ENCODE measurements at regions not wholly inside any gene's neighbourhood (a gene's known extent, or its start where the extent isn't known, plus 50 kb on each side); places are given as distances from the start of the nearest gene placed in this dataset.

- no peak overlapping the region for H3K4me3 Mint-ChIP-seq
- H3K36me3 ChIP-seq (replicated peaks in 1 of 2; ENCODE audit: control insufficient read depth in 1 of 2, insufficient read depth in 2 of 2, low read length in 2 of 2) = no peaks in the 10 kb centered on the region
- intact Hi-C loops (cut with micrococcal nuclease) = no loop called here
- H3K79me2 ChIP-seq (ENCODE audit: insufficient read depth, low read length) = no peaks in the 10 kb centered on the region
- TF ChIP-seq, protein P1, sequence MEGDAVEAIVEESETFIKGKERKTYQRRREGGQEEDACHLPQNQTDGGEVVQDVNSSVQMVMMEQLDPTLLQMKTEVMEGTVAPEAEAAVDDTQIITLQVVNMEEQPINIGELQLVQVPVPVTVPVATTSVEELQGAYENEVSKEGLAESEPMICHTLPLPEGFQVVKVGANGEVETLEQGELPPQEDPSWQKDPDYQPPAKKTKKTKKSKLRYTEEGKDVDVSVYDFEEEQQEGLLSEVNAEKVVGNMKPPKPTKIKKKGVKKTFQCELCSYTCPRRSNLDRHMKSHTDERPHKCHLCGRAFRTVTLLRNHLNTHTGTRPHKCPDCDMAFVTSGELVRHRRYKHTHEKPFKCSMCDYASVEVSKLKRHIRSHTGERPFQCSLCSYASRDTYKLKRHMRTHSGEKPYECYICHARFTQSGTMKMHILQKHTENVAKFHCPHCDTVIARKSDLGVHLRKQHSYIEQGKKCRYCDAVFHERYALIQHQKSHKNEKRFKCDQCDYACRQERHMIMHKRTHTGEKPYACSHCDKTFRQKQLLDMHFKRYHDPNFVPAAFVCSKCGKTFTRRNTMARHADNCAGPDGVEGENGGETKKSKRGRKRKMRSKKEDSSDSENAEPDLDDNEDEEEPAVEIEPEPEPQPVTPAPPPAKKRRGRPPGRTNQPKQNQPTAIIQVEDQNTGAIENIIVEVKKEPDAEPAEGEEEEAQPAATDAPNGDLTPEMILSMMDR (IDR thresholded peaks at IDR 0.05) = no peak
- no peak overlapping the region for H3K4me3 ChIP-seq (replicated peaks in 1 of 3; ENCODE audit: low read depth in 2 of 3, low read length in 3 of 3)
- no peak for DNase-seq
- no peak overlapping the region for H3K27ac ChIP-seq (ENCODE audit: low read depth in 1 of 2, low read length in 2 of 2)
- H3K27ac Mint-ChIP-seq = no peak overlapping the region
- no peaks in the 10 kb centered on the region for H3K27me3 ChIP-seq (ENCODE audit: control insufficient read depth in 2 of 2, insufficient read depth in 2 of 2, low read length in 2 of 2)
- no peaks in the 10 kb centered on the region for H3K4me1 Mint-ChIP-seq
- H3K4me2 ChIP-seq (replicated peaks; ENCODE audit: extremely low read depth, low read length, poor library complexity, severe bottlenecking) = no peak overlapping the region
- H3K9me3 Mint-ChIP-seq = peaks cover 0 to 1% (median 0%) of the 10 kb centered on the region in 7 donors
- no peaks in the 10 kb centered on the region for H3K9me3 ChIP-seq (replicated peaks in 1 of 2; ENCODE audit: control insufficient read depth in 1 of 2, insufficient read depth in 1 of 2, low read length in 2 of 2)
- peaks cover 4 to 11% (median 7%) of the 10 kb centered on the region in 3 donors for H3K27me3 Mint-ChIP-seq (ENCODE audit: low read depth in 3 of 3)
- no peaks in the 10 kb centered on the region for H4K20me1 ChIP-seq (ENCODE audit: insufficient read depth, low read length)
- no peaks in the 10 kb centered on the region for H3K4me1 ChIP-seq (ENCODE audit: control insufficient read depth in 1 of 2, insufficient read depth in 2 of 2, low read length in 2 of 2)
- no peaks in the 10 kb centered on the region for H3K36me3 Mint-ChIP-seq
- no peak overlapping the region for H3K9ac ChIP-seq (ENCODE audit: insufficient read depth, low read length, poor library complexity, severe bottlenecking)
- WGBS (ENCODE audit: insufficient coverage) = 87% methylated on average over 7 of the region's 9 CpGs
- H2AFZ ChIP-seq (ENCODE audit: insufficient read depth, low read depth, low read length, poor library complexity, severe bottlenecking) = no peak overlapping the region
These were observed 410.0 kb upstream of the SULF2 start for GRCh38 chr20:48195121-48195870.

GRCh38 chr20:48194583-48194982, 409.3 kb upstream of the SULF2 start:
- H3K4me1 ChIP-seq (ENCODE audit: control insufficient read depth in 1 of 2, insufficient read depth in 2 of 2, low read length in 2 of 2) = no peaks in the 10 kb centered on the region
- intact Hi-C loops (cut with micrococcal nuclease) = no loop called here
- H3K27me3 ChIP-seq (ENCODE audit: control insufficient read depth in 2 of 2, insufficient read depth in 2 of 2, low read length in 2 of 2) = no peaks in the 10 kb centered on the region
- Mint-ChIP-seq H3K4me3 (no peak overlapping the region), H3K9me3 (peaks cover 0 to 1% (median 0%) of the 10 kb centered on the region in 7 donors), H3K4me1 (no peaks in the 10 kb centered on the region), H3K36me3 (no peaks in the 10 kb centered on the region), H3K27ac (no peak overlapping the region), H3K27me3 (ENCODE audit: low read depth in 3 of 3) (peaks cover 4 to 11% (median 5%) of the 10 kb centered on the region in 3 donors)
- H3K9me3 ChIP-seq (replicated peaks in 1 of 2; ENCODE audit: control insufficient read depth in 1 of 2, insufficient read depth in 1 of 2, low read length in 2 of 2) = no peaks in the 10 kb centered on the region
- TF ChIP-seq, protein P1 (IDR thresholded peaks at IDR 0.05) = no peak
- H3K4me2 ChIP-seq (replicated peaks; ENCODE audit: extremely low read depth, low read length, poor library complexity, severe bottlenecking) = no peak overlapping the region
- DNase-seq = no peak
- no peaks in the 10 kb centered on the region for H3K36me3 ChIP-seq (replicated peaks in 1 of 2; ENCODE audit: control insufficient read depth in 1 of 2, insufficient read depth in 2 of 2, low read length in 2 of 2)
- H3K79me2 ChIP-seq (ENCODE audit: insufficient read depth, low read length) = no peaks in the 10 kb centered on the region
- no peak overlapping the region for H3K27ac ChIP-seq (ENCODE audit: low read depth in 1 of 2, low read length in 2 of 2)
- WGBS (ENCODE audit: insufficient coverage) = 96% methylated on average over 12 of the region's 17 CpGs
- no peak overlapping the region for H3K4me3 ChIP-seq (replicated peaks in 1 of 3; ENCODE audit: low read depth in 2 of 3, low read length in 3 of 3)
- no peak overlapping the region for H3K9ac ChIP-seq (ENCODE audit: insufficient read depth, low read length, poor library complexity, severe bottlenecking)
- no peak overlapping the region for H2AFZ ChIP-seq (ENCODE audit: insufficient read depth, low read depth, low read length, poor library complexity, severe bottlenecking)
- no peaks in the 10 kb centered on the region for H4K20me1 ChIP-seq (ENCODE audit: insufficient read depth, low read length)

Measured in CD14-positive monocyte (primary cell).